Activated CD4-positive, alpha-beta T cell treated with anti-CD3 and anti-CD28 coated beads, Interleukin-2, Interleukin-4, amounts not matched to agents 100 ng/mL and 50 ng/mL, durations not matched to agents 16 hours and 8 hours (primary cell): ENCODE measurements at regions not wholly inside any gene's neighbourhood (a gene's known extent, or its start where the extent isn't known, plus 50 kb on each side); places are given as distances from the start of the nearest gene placed in this dataset.

Experiments
- DNase-seq: peaks from one replicate; pipeline ENCODE4 v3.0.0-alpha.2; 2020; ENCODE audit warnings: low spot score

GRCh38 chr6:119643876-119644275, 294.3 kb upstream of the MAN1A1 start:
- no peak for DNase-seq

GRCh38 chr6:119637768-119638167, 288.2 kb upstream of the MAN1A1 start:
- DNase-seq: no peak

GRCh38 chr6:119636060-119636459, 286.5 kb upstream of the MAN1A1 start:
- DNase-seq: no peak

DNA sequence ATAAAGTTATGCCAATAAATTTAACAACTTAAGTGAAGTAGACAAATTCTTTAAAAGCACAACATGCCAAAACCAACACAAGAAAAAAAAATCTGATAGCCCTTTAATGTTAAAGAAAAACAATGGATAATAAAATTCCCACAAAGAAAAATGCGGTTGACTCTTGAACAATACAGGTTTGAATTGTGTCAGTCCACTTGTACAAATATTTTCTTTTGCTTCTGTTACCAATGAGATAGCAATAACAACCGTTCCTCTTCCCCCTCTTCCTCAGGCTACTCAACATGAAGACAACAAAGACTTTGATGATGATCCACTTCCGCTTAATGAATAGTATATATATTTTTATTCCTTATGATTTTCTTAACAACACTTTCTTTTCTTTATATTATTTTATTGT, 283.9 kb upstream of the MAN1A1 start:
- no peak for DNase-seq

GRCh38 chr6:119630561-119631192, 281.1 kb upstream of the MAN1A1 start:
- DNase-seq: no peak

- no peak for DNase-seq
Observed at GRCh38 chr6:119628691-119629594, 279.4 kb upstream of the MAN1A1 start.

DNA sequence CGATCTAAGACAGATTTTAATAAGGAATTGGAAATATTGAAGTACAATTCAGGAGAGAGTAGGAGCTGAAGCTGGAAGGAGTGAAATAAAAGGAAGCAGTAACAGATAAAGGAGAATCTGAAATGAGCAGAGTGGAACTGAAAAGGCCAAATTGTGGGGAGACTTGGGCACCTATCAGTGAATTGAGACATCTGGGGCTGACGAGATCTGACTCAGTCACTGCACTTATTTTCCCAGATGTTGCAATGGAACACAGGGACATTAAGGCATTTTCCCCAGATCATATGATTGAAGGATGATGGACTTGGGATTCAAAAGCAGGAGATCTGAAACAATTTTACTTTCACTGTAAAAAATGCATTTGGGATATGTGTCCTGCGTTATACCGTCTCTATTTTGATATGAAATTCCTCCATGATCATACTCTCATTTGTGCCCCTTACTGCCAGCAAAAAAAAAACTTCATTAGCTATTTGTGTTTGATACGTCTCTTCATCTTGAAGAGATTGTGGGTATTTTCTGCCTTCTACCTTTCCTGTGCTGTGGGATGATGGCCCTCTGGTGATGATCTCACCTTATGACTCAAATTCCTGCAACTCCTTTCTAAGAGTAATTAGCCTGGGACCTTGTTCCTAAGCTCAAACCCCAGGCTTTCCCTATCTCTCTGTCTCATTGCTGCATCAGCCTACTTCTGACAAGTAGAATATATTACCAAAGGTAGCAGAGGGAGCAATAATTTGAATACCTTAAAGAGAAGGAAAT, 278.5 kb upstream of the MAN1A1 start:
- DNase-seq: no peak

DNA sequence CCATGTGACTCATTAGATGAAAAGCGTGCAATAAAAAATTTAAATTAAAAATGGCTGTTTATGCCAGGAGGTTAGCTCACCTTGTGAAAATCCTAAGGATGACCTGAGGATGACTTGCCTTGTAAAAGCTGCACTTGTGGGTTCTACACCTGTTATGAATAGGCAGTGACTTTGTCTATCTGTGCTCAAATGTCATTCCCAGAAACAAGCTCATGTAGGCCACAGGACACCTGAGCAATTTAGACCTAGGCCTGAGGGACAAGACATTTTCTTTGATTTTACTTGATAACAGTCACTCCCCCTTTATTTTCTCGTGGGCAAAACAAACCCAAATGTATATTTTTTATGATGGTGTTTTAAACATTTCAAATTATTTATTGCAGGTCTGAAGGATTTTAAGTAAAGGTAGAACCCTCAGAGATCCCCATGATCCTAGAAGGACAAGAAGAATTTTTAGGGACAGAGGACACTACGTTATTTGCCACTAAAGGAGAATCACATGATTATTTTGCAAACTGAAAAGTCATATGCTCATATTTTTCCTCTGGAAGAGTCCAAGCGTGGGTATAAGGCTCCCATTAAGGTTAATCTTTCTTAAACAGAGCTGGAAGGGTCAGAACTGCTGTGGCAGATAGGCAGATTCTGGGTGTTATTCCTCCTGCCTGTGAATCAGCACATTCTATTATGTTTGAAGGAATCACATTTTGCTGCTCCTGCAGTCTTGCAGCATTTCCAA, 277.5 kb upstream of the MAN1A1 start:
- DNase-seq: no peak

DNA sequence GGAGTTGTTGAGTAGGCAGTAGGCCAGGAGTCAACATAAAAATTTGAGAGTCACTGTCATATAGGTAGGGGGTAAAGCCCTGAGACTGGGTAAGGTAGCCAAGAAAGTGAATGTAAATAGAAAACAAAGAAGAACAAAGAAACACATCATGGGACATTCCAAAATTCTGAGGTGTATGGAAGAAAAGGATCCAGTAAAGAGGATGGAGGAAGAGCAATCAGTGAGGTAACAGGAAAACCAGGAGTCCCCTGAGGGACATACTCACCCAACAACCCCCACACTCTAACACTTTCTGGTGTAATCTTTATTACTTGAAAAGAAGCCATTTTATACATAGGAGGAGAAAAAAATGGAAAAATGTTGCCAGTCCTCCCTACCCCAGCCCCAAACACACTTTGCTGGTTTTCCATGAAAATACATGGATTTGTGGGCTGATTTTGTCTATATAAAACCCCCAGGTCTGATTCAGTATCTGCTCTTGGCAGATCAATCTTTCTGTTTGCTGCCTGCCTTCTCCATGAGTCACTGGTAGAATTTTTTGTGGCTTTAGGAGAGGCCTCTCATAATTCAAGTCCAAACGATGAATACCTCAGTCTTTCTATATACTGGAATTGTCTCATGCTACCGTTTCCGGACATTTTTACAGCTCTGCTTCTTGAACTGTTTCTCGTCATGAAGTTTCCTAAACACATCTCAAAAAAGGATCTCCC, 271.4 kb upstream of the MAN1A1 start:
- DNase-seq: no peak

DNA sequence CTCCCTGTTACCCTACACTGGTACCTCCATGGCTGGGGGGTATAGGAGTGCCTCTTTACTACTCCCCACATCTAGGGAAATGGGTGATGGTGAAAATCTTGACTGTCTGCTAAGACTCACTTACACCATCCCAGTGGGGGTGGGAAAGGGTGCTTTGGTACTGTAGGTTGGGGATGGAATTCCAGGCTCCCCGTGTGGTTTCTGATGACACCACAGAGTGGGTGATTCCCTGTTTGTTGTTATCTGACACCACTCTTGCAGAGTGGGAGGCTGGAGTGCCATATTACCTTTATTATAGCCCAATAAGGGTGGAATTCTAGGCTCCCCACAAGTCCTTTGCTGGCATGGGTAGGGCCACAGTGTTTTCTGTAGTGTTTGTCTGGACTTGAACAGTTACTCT, 264.6 kb upstream of the MAN1A1 start:
- DNase-seq: no peak

- no peak for DNase-seq
Observed at GRCh38 chr6:119612911-119613381, 263.4 kb upstream of the MAN1A1 start.

GRCh38 chr6:119612176-119612891, 262.8 kb upstream of the MAN1A1 start:
- DNase-seq: no peak

DNA sequence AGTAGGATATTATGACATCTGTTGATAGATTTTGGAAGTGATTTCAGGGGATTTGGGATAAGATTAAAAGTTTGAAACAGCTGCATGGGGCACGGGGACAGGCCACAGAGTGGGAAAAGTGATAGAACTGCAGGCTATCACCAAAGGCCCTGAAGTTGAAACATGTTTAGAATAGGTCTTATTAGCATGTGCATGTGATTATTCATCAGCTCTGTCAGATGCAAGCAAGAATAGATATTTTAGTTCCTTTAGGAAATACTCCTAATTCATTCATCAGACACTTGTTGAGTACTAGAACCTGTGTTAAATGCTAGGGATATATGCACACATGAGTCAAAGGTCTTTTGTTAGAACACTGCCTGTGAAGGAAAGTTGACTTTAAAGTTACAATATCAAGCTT, 261.2 kb upstream of the MAN1A1 start:
- DNase-seq: no peak

GRCh38 chr6:119610265-119610664, 260.7 kb upstream of the MAN1A1 start:
- DNase-seq: no peak

DNA sequence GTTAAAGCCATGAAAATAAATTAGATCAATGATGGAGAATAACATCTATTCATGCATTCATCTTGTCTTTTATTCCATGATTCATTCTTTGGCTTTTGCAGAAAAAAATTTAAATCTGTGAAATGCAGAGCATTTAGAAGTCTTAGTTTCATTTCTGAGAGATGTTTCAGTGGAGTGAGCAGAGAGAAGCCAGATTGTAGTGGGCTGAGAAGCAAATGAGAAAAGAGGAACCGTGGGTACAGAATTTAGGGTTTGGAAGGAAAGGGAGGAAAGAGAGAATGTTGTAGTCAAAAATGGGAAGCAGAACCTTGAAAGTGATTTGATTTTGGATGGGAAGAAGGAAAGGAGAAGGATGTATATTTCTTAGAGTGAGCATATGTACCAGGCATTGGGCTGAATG, 260.3 kb upstream of the MAN1A1 start:
- no peak for DNase-seq

- no peak for DNase-seq
Observed at GRCh38 chr6:119608994-119609393, 259.4 kb upstream of the MAN1A1 start.

DNA sequence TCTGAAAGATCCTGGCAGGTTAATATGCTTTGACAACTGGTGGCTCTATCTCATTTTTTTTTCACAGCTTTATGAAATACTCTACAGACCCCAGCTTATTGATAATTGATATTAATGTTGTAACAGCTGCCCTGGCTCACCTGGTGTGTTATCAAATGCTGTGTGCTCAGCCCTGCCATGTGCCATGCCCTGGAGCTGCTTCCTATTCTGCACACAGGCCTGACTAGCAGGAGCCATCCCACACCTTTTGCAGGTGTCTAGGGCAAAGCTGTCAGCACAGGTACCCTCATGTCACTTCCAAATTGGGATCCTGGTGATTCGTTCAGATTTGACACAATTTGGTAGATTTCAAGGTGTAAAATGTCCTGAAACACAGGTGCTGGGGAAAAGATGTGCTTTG, 254.6 kb upstream of the MAN1A1 start:
- DNase-seq: no peak

GRCh38 chr6:119603501-119603900, 253.9 kb upstream of the MAN1A1 start:
- no peak for DNase-seq

DNA sequence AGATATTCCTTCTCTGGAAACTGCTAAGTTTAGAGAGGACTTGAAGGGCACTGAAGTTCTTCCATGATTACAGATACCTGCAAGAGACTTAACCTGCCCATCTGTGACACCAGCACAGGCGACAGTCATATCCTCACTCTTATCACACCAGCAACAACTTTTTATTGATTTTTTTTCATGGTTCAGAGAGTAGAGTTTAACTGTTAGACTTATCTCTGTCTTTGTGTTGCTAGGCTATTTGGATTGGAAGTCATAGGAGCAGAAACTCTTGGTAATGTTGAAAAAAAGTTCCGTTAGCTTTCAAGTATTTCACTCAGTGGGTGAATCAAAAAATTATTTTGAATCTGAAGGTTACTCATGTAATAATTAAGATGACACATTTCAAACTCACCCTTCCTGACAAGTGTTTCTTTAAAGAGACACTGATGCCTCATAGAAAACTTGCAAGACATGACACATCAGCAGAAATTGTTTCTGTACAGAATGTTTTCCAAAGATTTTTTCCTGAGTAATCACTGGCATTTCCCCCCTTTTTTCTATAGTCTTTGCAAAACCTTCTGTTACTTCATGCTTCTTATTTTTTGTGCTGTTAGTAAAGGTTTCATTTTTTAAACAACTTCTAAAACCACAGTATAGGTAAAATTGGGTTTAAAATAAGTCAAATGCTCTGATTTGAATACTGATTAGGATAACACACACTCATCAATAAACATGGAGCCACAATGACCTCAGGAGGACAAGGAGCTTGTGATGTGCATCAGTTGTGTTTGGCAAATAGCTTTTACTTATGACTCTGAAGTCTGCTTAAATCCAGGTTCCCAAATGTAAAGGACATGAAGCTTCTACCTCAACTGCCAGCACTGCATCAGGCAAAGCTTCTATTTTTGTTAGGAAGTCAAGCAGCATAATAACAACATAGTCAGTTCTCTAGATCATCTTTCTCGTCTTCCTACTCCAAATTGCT, 252.9 kb upstream of the MAN1A1 start:
- DNase-seq: no peak

DNA sequence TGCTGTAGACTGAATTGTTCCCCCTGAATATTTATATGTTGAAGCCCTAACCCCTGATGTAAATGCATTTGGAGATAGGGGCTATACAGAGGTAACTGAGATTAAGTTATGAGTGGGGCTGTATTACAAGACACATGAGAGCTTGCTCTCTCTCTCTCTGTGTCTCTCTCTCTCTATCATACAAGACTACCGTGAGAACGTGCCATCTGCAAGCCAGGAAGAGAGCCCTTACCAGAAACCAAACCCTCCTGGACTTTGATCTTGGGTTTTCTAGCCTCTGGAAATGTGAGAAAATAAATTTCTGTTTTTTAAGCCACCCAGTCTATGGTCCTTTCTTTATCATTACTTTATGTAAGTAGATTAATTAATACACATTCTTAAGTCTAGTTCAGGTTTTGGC, 249.3 kb upstream of the MAN1A1 start:
- DNase-seq: no peak
